OCI-LY7 (cell line): ENCODE measurements at regions not wholly inside any gene's neighbourhood (a gene's known extent, or its start where the extent isn't known, plus 50 kb on each side); places are given as distances from the start of the nearest gene placed in this dataset.
A peak's percentile ranks its signal among the peaks of the same experiment; 100 is the strongest.
"Not testable (repeated sequence)": the region's sequence is repeated elsewhere in the genome, so short reads cannot be mapped to it uniquely, and the experiment has no call there.

ENCODE experiments used
- BruUV-seq: library from RNA; stranded (reverse); fragments of 400-500 nt; replicated peaks from 2 replicates; lab custom pipeline; 2021; lab: Mats Ljungman, UMichigan
- CTCF ChIA-PET: fragments of 300-600 bp; sonication (Branson Sonifier 250); formaldehyde crosslinking; loops from one replicate; lab custom pipeline; 2022; ENCODE audit warnings: antibody characterized with exemption; ENCODE audit not compliant: unreplicated experiment; lab: Charles Lee
- POLR2A ChIA-PET: fragments of 300-600 bp; sonication (Branson Sonifier 250); formaldehyde crosslinking; loops from one replicate; lab custom pipeline; 2022; ENCODE audit warnings: antibody characterized with exemption; lab: Charles Lee
- DNase-seq: peaks from one replicate; pipeline ENCODE4 v3.0.0-alpha.2; 2015; ENCODE audit warnings: low spot score
- H2AFZ ChIP-seq: fragments of 200-600 bp; sonication (generic), shearing (Covaris generic); 2 replicates; pipeline ENCODE4 v1.6.1; 2014; ENCODE audit warnings: mild to moderate bottlenecking, antibody characterized with exemption, low read length, moderate library complexity
- H3K27ac ChIP-seq: fragments of 200-600 bp; sonication (generic); 2 replicates; pipeline ENCODE4 v1.5.1; 2014; ENCODE audit warnings: mixed run types, low read depth, mild to moderate bottlenecking, moderate library complexity, low read length, inconsistent platforms; ENCODE audit not compliant: poor library complexity, severe bottlenecking
- H3K36me3 ChIP-seq: fragments of 200-600 bp; sonication (generic); 2 replicates; pipeline ENCODE4 v1.6.1; 2014; ENCODE audit warnings: mild to moderate bottlenecking, antibody characterized with exemption, low read length, moderate library complexity, mixed read lengths; ENCODE audit not compliant: insufficient read depth
- H3K4me1 ChIP-seq: fragments of 200-600 bp; sonication (generic); 2 replicates; pipeline ENCODE4 v1.5.1; 2014; ENCODE audit warnings: mild to moderate bottlenecking, low read length; ENCODE audit not compliant: insufficient read depth, poor library complexity, severe bottlenecking
- H3K4me2 ChIP-seq: fragments of 200-600 bp; sonication (generic); 2 replicates; pipeline ENCODE4 v1.6.1; 2014; ENCODE audit warnings: mild to moderate bottlenecking, low read length
- H3K4me3 ChIP-seq: fragments of 200-600 bp; sonication (generic); 2 replicates; pipeline ENCODE4 v1.5.1; 2014; ENCODE audit warnings: mild to moderate bottlenecking, low read depth, low read length; ENCODE audit not compliant: poor library complexity, severe bottlenecking
- H3K79me2 ChIP-seq: fragments of 200-600 bp; sonication (generic); 2 replicates; pipeline ENCODE4 v1.6.1; 2016; ENCODE audit warnings: low read depth, mild to moderate bottlenecking, low read length, moderate library complexity, mixed read lengths; ENCODE audit not compliant: insufficient read depth
- H3K9me2 ChIP-seq: fragments of 200-600 bp; sonication (generic); 2 replicates; pipeline ENCODE4 v1.6.1; 2016; ENCODE audit warnings: mild to moderate bottlenecking, low read length, mixed read lengths; ENCODE audit not compliant: insufficient read depth
- H3K9me3 ChIP-seq: fragments of 200-600 bp; sonication (generic); 2 replicates; pipeline ENCODE4 v1.6.1; 2014; ENCODE audit warnings: mild to moderate bottlenecking, mixed run types, low read length, mixed read lengths
- H4K20me1 ChIP-seq: fragments of 200-600 bp; sonication (generic); 2 replicates; pipeline ENCODE4 v1.6.1; 2014; ENCODE audit warnings: mild to moderate bottlenecking, antibody characterized with exemption, low read length, moderate library complexity, mixed read lengths; ENCODE audit not compliant: insufficient read depth
- EZH2phosphoT487 ChIP-seq: fragments of 200-600 bp; sonication (generic); IDR thresholded peaks from 2 replicates; pipeline ENCODE4 v1.6.1; 2018; ENCODE audit warnings: low read depth, borderline replicate concordance, mild to moderate bottlenecking, mixed run types, antibody characterized with exemption, low read length, moderate library complexity, mixed read lengths
- intact Hi-C: fragments of 100-400 bp; cut with micrococcal nuclease; formaldehyde crosslinking; loops from one replicate; pipeline ENCODE4 v1.10.0; 2022; ENCODE audit not compliant: unreplicated experiment
- TF ChIP-seq, protein P1 (sequence below): fragments of 200-600 bp; sonication (generic); conservative IDR thresholded peaks from 2 replicates; pipeline ENCODE4 v1.5.1; 2014; ENCODE audit warnings: mild to moderate bottlenecking, antibody characterized with exemption, low read length, moderate library complexity, mixed read lengths

DNA sequence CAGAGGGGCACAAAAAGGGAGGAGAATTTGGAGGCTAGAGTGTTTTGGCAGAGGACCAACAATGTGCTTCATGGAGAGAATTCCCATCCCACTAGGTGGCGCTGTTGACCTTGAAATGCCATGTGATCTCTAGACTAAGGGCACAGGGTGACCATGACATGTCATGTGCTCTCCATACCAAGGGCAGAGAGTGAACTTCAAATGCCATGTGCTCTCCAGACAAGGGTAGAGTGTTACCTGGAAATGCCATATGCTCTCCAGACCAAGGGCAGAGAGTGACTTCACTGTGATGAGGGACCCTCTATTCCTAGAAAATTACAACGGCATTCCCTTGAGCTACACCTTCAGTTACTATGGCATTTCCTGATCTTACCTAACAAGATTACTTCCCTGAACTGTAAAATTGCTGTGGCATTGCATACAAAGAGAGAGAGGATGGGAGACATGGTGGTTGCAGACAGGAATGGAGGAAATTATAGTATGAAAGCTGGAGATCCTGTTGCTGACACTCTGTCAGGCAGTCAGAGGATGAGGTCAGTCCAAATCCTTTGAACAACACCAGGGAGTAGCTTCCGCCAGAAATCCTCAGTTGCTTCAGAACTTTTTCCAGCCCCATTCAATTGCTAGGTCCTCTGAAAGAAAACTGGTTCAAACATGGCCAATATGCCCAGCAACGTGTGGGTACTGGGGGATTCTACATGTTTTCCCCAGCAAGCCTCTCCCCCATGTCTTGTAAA is 60.9 kb upstream of the ACSM6 start:
- DNase-seq, result peak; percentile 83
- H3K4me2 ChIP-seq, result no peak overlapping the region
- no peaks in the 10 kb centered on the region for H3K4me1 ChIP-seq
- H3K9me3 ChIP-seq, result no peaks in the 10 kb centered on the region
- H4K20me1 ChIP-seq, result no peaks in the 10 kb centered on the region
- no peak for TF ChIP-seq EZH2phosphoT487
- TF ChIP-seq, protein P1, sequence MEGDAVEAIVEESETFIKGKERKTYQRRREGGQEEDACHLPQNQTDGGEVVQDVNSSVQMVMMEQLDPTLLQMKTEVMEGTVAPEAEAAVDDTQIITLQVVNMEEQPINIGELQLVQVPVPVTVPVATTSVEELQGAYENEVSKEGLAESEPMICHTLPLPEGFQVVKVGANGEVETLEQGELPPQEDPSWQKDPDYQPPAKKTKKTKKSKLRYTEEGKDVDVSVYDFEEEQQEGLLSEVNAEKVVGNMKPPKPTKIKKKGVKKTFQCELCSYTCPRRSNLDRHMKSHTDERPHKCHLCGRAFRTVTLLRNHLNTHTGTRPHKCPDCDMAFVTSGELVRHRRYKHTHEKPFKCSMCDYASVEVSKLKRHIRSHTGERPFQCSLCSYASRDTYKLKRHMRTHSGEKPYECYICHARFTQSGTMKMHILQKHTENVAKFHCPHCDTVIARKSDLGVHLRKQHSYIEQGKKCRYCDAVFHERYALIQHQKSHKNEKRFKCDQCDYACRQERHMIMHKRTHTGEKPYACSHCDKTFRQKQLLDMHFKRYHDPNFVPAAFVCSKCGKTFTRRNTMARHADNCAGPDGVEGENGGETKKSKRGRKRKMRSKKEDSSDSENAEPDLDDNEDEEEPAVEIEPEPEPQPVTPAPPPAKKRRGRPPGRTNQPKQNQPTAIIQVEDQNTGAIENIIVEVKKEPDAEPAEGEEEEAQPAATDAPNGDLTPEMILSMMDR, result peak; percentile 93
- no peaks in the 10 kb centered on the region for H3K79me2 ChIP-seq
- H3K27ac ChIP-seq, result no peak overlapping the region
- no peak overlapping the region for H3K4me3 ChIP-seq
- no peaks in the 10 kb centered on the region for H3K36me3 ChIP-seq
- BruUV-seq, result no TSS peak
- CTCF ChIA-PET, result interaction anchor here (1.0 to 1.7 kb wide), 2 partner anchors 110 to 229 kb away, joined by 3 to 6 read pairs; no protein-coding TSS in a partner anchor
- no peaks in the 10 kb centered on the region for H3K9me2 ChIP-seq
- POLR2A ChIA-PET, result interaction anchor here (0.7 to 0.8 kb wide), 3 partner anchors 110 to 235 kb away, joined by 3 read pairs; no protein-coding TSS in a partner anchor
- intact Hi-C loops, result loop anchor here (1.0 to 5.0 kb wide), 6 partner anchors 49 to 501 kb away; no protein-coding TSS in a partner anchor
- no peak overlapping the region; the same call in 1 of the 2 replicates for H2AFZ ChIP-seq

DNA sequence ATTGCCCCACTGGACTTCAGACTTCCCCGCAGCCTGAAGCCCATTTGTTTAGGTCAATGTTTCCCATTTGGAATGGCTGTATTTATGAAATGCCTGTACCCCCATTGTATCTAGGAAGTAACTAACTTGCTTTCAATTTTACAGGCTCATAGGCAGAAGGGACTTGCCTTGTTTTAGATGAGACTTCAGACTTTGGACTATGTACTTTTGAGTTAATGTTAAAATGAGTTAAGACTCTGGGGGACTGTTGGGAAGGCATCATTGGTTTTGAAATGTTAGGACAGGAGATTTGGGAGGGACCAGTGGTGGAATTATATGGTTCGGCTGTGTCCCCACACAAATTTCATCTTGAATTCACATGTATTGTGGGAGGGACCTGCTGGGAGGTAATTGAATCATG is 61.1 kb upstream of the CYP2C8 start:
- H3K4me3 ChIP-seq, H4K20me1 ChIP-seq, H3K9me2 ChIP-seq, H3K36me3 ChIP-seq, H3K4me1 ChIP-seq, H3K79me2 ChIP-seq, H3K27ac ChIP-seq, H3K9me3 ChIP-seq, POLR2A ChIA-PET, BruUV-seq, H2AFZ ChIP-seq, H3K4me2 ChIP-seq, DNase-seq, CTCF ChIA-PET: not testable (repeated sequence)
- intact Hi-C loops, result loop anchor here (5.0 kb wide), 4 partner anchors 52 to 498 kb away; no protein-coding TSS in a partner anchor

DNA sequence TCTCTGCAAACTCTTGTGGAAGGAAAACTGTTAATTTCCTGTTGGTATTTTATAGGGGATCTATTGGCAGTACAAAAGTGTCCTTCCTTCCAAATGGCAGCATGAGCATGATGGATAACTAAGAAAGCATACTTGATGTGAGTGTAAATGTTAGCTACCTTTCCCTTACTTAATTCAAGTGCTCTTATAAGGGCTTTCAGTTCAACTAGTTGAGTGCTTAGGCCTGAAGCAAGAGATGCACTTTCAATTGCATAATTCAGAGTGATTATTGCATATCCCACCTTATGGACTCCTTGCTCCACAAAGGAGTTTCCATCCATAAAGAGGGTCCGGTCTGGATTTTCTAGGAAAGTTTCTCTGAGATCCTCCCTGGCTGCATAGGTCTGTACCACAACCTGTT is 56.3 kb upstream of the CYP2C8 start:
- no peaks in the 10 kb centered on the region for H3K36me3 ChIP-seq
- CTCF ChIA-PET, result no interaction called here
- no peak overlapping the region for H3K27ac ChIP-seq
- POLR2A ChIA-PET, result interaction anchor here (0.6 kb wide), 1 partner anchor 62 kb away, joined by 3 read pairs; no protein-coding TSS in a partner anchor
- intact Hi-C loops, result no loop called here
- H4K20me1 ChIP-seq, result no peaks in the 10 kb centered on the region
- BruUV-seq, result no TSS peak
- H3K9me3 ChIP-seq, result no peaks in the 10 kb centered on the region
- DNase-seq, result no peak
- no peaks in the 10 kb centered on the region for H3K79me2 ChIP-seq
- H3K9me2 ChIP-seq, result no peaks in the 10 kb centered on the region
- no peak overlapping the region for H2AFZ ChIP-seq
- no peak overlapping the region for H3K4me2 ChIP-seq
- H3K4me1 ChIP-seq, result no peaks in the 10 kb centered on the region
- TF ChIP-seq, protein P1, result no peak
- TF ChIP-seq EZH2phosphoT487, result no peak
- no peak overlapping the region for H3K4me3 ChIP-seq
